ENCODE measurements at regions not wholly inside any gene's neighbourhood (a gene's known extent, or its start where the extent isn't known, plus 50 kb on each side); places are given as distances from the start of the nearest gene placed in this dataset.

GRCh38 chrX:106300239-106300638, 132.1 kb downstream of the PWWP3B start:
- no peaks in the 10 kb centered on the region for H3K4me1 ChIP-seq (ENCODE audit: low read length)
- no peak overlapping the region for H3K4me3 ChIP-seq (ENCODE audit: low read length)
- H3K36me3 ChIP-seq (replicated peaks; ENCODE audit: low read depth, low read length) = no peaks in the 10 kb centered on the region
- H4K20me1 ChIP-seq (ENCODE audit: insufficient read depth, low read length) = no peaks in the 10 kb centered on the region
- no peaks in the 10 kb centered on the region for H3K27me3 ChIP-seq (ENCODE audit: low read depth, low read length)
- no peak overlapping the region for H2AFZ ChIP-seq (ENCODE audit: low read depth, low read length)
- H3K9ac ChIP-seq (ENCODE audit: low read length) = no peak overlapping the region
- no peak overlapping the region for H3K4me2 ChIP-seq (ENCODE audit: low read length)
- H3K27ac ChIP-seq (ENCODE audit: low read length) = no peak overlapping the region
- no peaks in the 10 kb centered on the region for H3K79me2 ChIP-seq (ENCODE audit: low read length)
- no peak for TF ChIP-seq EZH2phosphoT487 (IDR thresholded peaks at IDR 0.05; ENCODE audit: low read depth)
- TF ChIP-seq, protein P1, sequence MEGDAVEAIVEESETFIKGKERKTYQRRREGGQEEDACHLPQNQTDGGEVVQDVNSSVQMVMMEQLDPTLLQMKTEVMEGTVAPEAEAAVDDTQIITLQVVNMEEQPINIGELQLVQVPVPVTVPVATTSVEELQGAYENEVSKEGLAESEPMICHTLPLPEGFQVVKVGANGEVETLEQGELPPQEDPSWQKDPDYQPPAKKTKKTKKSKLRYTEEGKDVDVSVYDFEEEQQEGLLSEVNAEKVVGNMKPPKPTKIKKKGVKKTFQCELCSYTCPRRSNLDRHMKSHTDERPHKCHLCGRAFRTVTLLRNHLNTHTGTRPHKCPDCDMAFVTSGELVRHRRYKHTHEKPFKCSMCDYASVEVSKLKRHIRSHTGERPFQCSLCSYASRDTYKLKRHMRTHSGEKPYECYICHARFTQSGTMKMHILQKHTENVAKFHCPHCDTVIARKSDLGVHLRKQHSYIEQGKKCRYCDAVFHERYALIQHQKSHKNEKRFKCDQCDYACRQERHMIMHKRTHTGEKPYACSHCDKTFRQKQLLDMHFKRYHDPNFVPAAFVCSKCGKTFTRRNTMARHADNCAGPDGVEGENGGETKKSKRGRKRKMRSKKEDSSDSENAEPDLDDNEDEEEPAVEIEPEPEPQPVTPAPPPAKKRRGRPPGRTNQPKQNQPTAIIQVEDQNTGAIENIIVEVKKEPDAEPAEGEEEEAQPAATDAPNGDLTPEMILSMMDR (IDR thresholded peaks at IDR 0.05; ENCODE audit: low read depth, low read length) = no peak
- H3K9me3 ChIP-seq (ENCODE audit: insufficient read depth, low read length) = no peaks in the 10 kb centered on the region

DNA sequence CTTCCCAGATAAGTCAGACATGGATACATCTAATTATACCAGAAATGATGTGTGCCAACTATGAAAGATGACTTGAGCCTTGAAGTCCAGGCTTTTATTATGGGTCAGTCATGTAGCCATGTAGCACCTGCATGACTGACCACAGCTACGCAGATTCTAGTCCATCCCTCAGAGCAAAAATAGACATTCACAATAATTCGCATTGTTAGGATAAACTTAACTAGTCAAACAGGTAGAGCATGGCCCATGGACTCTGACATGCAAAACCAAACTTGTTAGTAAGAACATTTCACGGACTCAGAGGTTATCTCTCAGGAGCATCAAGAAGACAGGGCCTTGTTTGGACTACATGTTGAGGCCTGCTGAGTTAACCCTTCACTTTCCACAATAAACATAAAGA, 132.6 kb downstream of the PWWP3B start:
- TF ChIP-seq EZH2phosphoT487 (IDR thresholded peaks at IDR 0.05; ENCODE audit: low read depth) = no peak
- TF ChIP-seq, protein P1 (IDR thresholded peaks at IDR 0.05; ENCODE audit: low read depth, low read length) = no peak
- no peak overlapping the region for H3K27ac ChIP-seq (ENCODE audit: low read length)
- no peaks in the 10 kb centered on the region for H3K79me2 ChIP-seq (ENCODE audit: low read length)
- no peaks in the 10 kb centered on the region for H4K20me1 ChIP-seq (ENCODE audit: insufficient read depth, low read length)
- H3K4me1 ChIP-seq (ENCODE audit: low read length) = no peaks in the 10 kb centered on the region
- no peaks in the 10 kb centered on the region for H3K27me3 ChIP-seq (ENCODE audit: low read depth, low read length)
- no peak overlapping the region for H3K4me3 ChIP-seq (ENCODE audit: low read length)
- no peaks in the 10 kb centered on the region for H3K9me3 ChIP-seq (ENCODE audit: insufficient read depth, low read length)
- no peak overlapping the region for H2AFZ ChIP-seq (ENCODE audit: low read depth, low read length)
- no peak overlapping the region for H3K4me2 ChIP-seq (ENCODE audit: low read length)
- no peak overlapping the region for H3K9ac ChIP-seq (ENCODE audit: low read length)
- no peaks in the 10 kb centered on the region for H3K36me3 ChIP-seq (replicated peaks; ENCODE audit: low read depth, low read length)

GRCh38 chrX:106302304-106302703, 134.2 kb downstream of the PWWP3B start:
- Histone ChIP-seq H3K27ac (ENCODE audit: low read length) (no peak overlapping the region), H3K4me3 (ENCODE audit: low read length) (no peak overlapping the region), H3K9ac (ENCODE audit: low read length) (no peak overlapping the region), H3K4me2 (ENCODE audit: low read length) (no peak overlapping the region), H3K27me3 (ENCODE audit: low read depth, low read length) (no peaks in the 10 kb centered on the region), H4K20me1 (ENCODE audit: insufficient read depth, low read length) (no peaks in the 10 kb centered on the region), H2AFZ (ENCODE audit: low read depth, low read length) (no peak overlapping the region), H3K9me3 (ENCODE audit: insufficient read depth, low read length) (no peaks in the 10 kb centered on the region), H3K4me1 (ENCODE audit: low read length) (no peaks in the 10 kb centered on the region), H3K36me3 (replicated peaks; ENCODE audit: low read depth, low read length) (no peaks in the 10 kb centered on the region), H3K79me2 (ENCODE audit: low read length) (no peaks in the 10 kb centered on the region)
- TF ChIP-seq, protein P1 (IDR thresholded peaks at IDR 0.05; ENCODE audit: low read depth, low read length) = no peak
- TF ChIP-seq EZH2phosphoT487 (IDR thresholded peaks at IDR 0.05; ENCODE audit: low read depth) = no peak

- no peak overlapping the region for H3K27ac ChIP-seq (ENCODE audit: low read length)
- no peaks in the 10 kb centered on the region for H3K9me3 ChIP-seq (ENCODE audit: insufficient read depth, low read length)
- TF ChIP-seq, protein P1 (IDR thresholded peaks at IDR 0.05; ENCODE audit: low read depth, low read length) = no peak
- no peak for TF ChIP-seq EZH2phosphoT487 (IDR thresholded peaks at IDR 0.05; ENCODE audit: low read depth)
- no peak overlapping the region for H2AFZ ChIP-seq (ENCODE audit: low read depth, low read length)
- H3K4me1 ChIP-seq (ENCODE audit: low read length) = no peaks in the 10 kb centered on the region
- no peak overlapping the region for H3K4me2 ChIP-seq (ENCODE audit: low read length)
- H3K4me3 ChIP-seq (ENCODE audit: low read length) = no peak overlapping the region
- H3K27me3 ChIP-seq (ENCODE audit: low read depth, low read length) = no peaks in the 10 kb centered on the region
- no peaks in the 10 kb centered on the region for H3K36me3 ChIP-seq (replicated peaks; ENCODE audit: low read depth, low read length)
- H3K79me2 ChIP-seq (ENCODE audit: low read length) = no peaks in the 10 kb centered on the region
- H4K20me1 ChIP-seq (ENCODE audit: insufficient read depth, low read length) = no peaks in the 10 kb centered on the region
- no peak overlapping the region for H3K9ac ChIP-seq (ENCODE audit: low read length)
Measured at GRCh38 chrX:106306391-106306947, 138.4 kb downstream of the PWWP3B start.
